ENCODE measurements at regions not wholly inside any gene's neighbourhood (a gene's known extent, or its start where the extent isn't known, plus 50 kb on each side); places are given as distances from the start of the nearest gene placed in this dataset.

DNA sequence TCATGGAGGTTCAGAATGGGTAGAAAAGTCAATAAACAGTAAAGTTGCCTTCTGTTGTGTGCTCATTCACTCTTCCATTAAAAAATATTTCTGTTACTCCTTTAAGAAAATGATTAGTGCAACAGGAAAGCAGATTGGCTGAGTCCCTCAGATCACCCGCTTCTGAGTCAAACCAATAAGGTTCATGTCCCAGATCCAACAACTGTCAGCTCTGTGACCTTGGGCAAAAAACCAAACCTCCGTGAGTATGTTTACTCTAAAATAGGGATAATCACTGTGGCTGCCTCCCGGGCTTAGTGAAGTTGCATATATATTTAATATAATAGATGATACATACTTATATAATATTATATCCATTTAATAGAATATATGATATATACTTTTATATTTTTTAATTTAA is 698.5 kb upstream of the RBFOX1 start:
- no peak for TF ChIP-seq MAX (IDR thresholded peaks at IDR 0.05)
- TF ChIP-seq TCF12 (IDR thresholded peaks at IDR 0.05; ENCODE audit: low read depth), result no peak
- TF ChIP-seq, protein P1, sequence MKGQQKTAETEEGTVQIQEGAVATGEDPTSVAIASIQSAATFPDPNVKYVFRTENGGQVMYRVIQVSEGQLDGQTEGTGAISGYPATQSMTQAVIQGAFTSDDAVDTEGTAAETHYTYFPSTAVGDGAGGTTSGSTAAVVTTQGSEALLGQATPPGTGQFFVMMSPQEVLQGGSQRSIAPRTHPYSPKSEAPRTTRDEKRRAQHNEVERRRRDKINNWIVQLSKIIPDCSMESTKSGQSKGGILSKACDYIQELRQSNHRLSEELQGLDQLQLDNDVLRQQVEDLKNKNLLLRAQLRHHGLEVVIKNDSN (IDR thresholded peaks at IDR 0.05), result no peak
- no peak for TF ChIP-seq NFIC (IDR thresholded peaks at IDR 0.05)
- TF ChIP-seq REST (IDR thresholded peaks at IDR 0.05; ENCODE audit: low read depth), result no peak
- no peak for TF ChIP-seq YY1 (IDR thresholded peaks at IDR 0.05; ENCODE audit: low read depth)

Data from Ishikawa (cell line).